Left forelimb (tissue), 1 donor: ENCODE measurements at regions not wholly inside any gene's neighbourhood (a gene's known extent, or its start where the extent isn't known, plus 50 kb on each side); places are given as distances from the start of the nearest gene placed in this dataset.

Experiments used
- DNase-seq: peaks from one replicate; pipeline ENCODE4 v3.0.0-alpha.2; 2018; ENCODE audit warnings: low spot score

GRCh38 chr18:10057894-10058791 is 144.3 kb downstream of the VAPA start:
- no peak for DNase-seq

- DNase-seq: no peak
Observed at GRCh38 chr18:10059610-10060468, 146.0 kb downstream of the VAPA start.

GRCh38 chr18:10060469-10060782 is 146.6 kb downstream of the VAPA start:
- no peak for DNase-seq

- no peak for DNase-seq
Observed at GRCh38 chr18:10060841-10061240, 147.0 kb downstream of the VAPA start.

GRCh38 chr18:10061566-10062140 is 147.8 kb downstream of the VAPA start:
- no peak for DNase-seq

- DNase-seq: no peak
Observed at GRCh38 chr18:10062302-10063300, 148.8 kb downstream of the VAPA start.

- DNase-seq: no peak
Observed at GRCh38 chr18:10063489-10063888, 149.7 kb downstream of the VAPA start.

GRCh38 chr18:10064267-10064666 is 150.5 kb downstream of the VAPA start:
- DNase-seq: no peak

GRCh38 chr18:10065296-10065695 is 151.5 kb downstream of the VAPA start:
- no peak for DNase-seq

GRCh38 chr18:10067670-10068659 is 154.1 kb downstream of the VAPA start:
- DNase-seq: no peak

- no peak for DNase-seq
Observed at GRCh38 chr18:10068766-10069567, 155.2 kb downstream of the VAPA start.

GRCh38 chr18:10070561-10071000 is 156.8 kb downstream of the VAPA start:
- no peak for DNase-seq

- DNase-seq: no peak
Observed at GRCh38 chr18:10072671-10073175, 158.9 kb downstream of the VAPA start.

- DNase-seq: no peak
Observed at GRCh38 chr18:10074110-10074509, 160.3 kb downstream of the VAPA start.

- DNase-seq: no peak
Observed at GRCh38 chr18:10074728-10075127, 160.9 kb downstream of the VAPA start.

GRCh38 chr18:10076502-10077030 is 162.8 kb downstream of the VAPA start:
- DNase-seq: no peak

GRCh38 chr18:10077986-10078385 is 164.2 kb downstream of the VAPA start:
- DNase-seq: no peak

- no peak for DNase-seq
Observed at GRCh38 chr18:10080372-10080771, 166.6 kb downstream of the VAPA start.

GRCh38 chr18:10081492-10081891 is 167.7 kb downstream of the VAPA start:
- DNase-seq: no peak
